ENCODE measurements at regions not wholly inside any gene's neighbourhood (a gene's known extent, or its start where the extent isn't known, plus 50 kb on each side); places are given as distances from the start of the nearest gene placed in this dataset.

DNA sequence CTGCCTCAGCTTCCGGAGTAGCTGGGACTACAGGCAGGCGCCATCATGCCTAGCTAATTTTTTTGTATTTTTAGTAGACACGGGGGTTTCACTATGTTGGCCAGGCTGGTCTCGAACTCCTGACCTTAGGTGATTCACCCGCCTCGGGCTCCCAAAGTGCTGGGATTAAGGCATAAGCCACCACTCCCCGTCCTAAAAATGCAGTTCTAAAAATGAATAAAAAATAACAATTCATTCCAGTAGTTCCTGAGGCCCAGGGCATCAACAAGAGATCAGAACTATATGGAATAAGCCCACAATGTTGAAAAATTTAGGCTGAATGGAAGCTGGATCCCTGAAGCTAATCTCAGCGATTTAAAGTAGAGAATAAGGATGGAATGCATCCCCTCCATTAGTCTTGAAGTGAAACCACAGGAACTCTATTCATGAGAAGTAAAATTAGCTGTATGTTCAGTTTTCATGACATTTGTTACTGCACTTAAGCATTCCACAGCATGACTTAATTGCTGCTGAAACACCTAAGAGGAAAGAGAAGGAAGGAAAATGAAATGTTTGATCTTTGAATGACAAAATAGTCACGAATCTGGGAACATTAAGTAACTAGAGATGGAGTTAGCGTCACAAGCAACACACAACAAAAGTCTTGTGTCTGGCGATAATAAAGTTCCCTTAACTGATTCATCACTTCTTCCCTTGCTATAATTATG is 80.4 kb upstream of the RIPOR2 start:
- BruUV-seq (replicated peaks): no TSS peak
- Histone ChIP-seq H3K27ac (ENCODE audit: extremely low read length, insufficient read depth, low read length) (no peak overlapping the region), H3K9me3 (ENCODE audit: low read length) (no peaks in the 10 kb centered on the region), H3K79me2 (ENCODE audit: insufficient read depth, low read length) (no peaks in the 10 kb centered on the region), H3K4me1 (ENCODE audit: insufficient read depth, low read length) (no peaks in the 10 kb centered on the region), H2AFZ (ENCODE audit: low read length) (no peak overlapping the region), H3K27me3 (ENCODE audit: control insufficient read depth in 1 of 2, insufficient read depth in 2 of 2, low read length in 2 of 2) (peaks cover 0 to 3% of the 10 kb centered on the region in 2 experiments; a peak in 1 of 5 replicates), H3K4me2 (ENCODE audit: low read depth, low read length) (no peak overlapping the region), H4K20me1 (ENCODE audit: insufficient read depth, low read length) (no peaks in the 10 kb centered on the region), H3K9ac (ENCODE audit: insufficient read depth, low read depth, low read length) (no peak overlapping the region), H3K36me3 (replicated peaks in 1 of 2; ENCODE audit: control insufficient read depth in 1 of 2, insufficient read depth in 2 of 2, low read length in 2 of 2) (no peaks in the 10 kb centered on the region), H3K4me3 (replicated peaks in 1 of 3; ENCODE audit: insufficient read depth in 1 of 3, low read depth in 2 of 3, low read length in 3 of 3) (no peak overlapping the region)
- intact Hi-C loops (cut with micrococcal nuclease; ENCODE audit: unreplicated experiment) (no loop called here), in situ Hi-C loops (cut with HindIII; ENCODE audit: extremely low pct_ligation_motif_present, low pct_unique_long_range_greater_than_20kb) (no loop called here)
- POLR2A ChIA-PET: no interaction called here
- WGBS (ENCODE audit: low lambda C conversion rate): 35% methylated on average over 11 of the region's 11 CpGs
- ATAC-seq (no peak), FAIRE-seq (no peak), DNase-seq (ENCODE audit: low spot score) (no peak)
- CTCF ChIA-PET (ENCODE audit: low intra/inter-chr PET ratio, low total read pairs): no interaction called here
- TF ChIP-seq ARNT (IDR thresholded peaks at IDR 0.05): no peak
- TF ChIP-seq ZNF335 (CRISPR knock-in tag; IDR thresholded peaks at IDR 0.05): no peak
- TF ChIP-seq ZNF652 (CRISPR knock-in tag; IDR thresholded peaks at IDR 0.05; ENCODE audit: borderline replicate concordance, low read depth): no peak
- TF ChIP-seq, protein P1, sequence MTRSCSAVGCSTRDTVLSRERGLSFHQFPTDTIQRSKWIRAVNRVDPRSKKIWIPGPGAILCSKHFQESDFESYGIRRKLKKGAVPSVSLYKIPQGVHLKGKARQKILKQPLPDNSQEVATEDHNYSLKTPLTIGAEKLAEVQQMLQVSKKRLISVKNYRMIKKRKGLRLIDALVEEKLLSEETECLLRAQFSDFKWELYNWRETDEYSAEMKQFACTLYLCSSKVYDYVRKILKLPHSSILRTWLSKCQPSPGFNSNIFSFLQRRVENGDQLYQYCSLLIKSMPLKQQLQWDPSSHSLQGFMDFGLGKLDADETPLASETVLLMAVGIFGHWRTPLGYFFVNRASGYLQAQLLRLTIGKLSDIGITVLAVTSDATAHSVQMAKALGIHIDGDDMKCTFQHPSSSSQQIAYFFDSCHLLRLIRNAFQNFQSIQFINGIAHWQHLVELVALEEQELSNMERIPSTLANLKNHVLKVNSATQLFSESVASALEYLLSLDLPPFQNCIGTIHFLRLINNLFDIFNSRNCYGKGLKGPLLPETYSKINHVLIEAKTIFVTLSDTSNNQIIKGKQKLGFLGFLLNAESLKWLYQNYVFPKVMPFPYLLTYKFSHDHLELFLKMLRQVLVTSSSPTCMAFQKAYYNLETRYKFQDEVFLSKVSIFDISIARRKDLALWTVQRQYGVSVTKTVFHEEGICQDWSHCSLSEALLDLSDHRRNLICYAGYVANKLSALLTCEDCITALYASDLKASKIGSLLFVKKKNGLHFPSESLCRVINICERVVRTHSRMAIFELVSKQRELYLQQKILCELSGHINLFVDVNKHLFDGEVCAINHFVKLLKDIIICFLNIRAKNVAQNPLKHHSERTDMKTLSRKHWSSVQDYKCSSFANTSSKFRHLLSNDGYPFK (CRISPR knock-in tag; IDR thresholded peaks at IDR 0.05; ENCODE audit: borderline replicate concordance): no peak
- no peak for TF ChIP-seq MED1 (CRISPR knock-in tag; IDR thresholded peaks at IDR 0.05)
- TF ChIP-seq TMF1 (CRISPR knock-in tag; IDR thresholded peaks at IDR 0.05; ENCODE audit: low read depth): no peak
- no peak for TF ChIP-seq ZFP62 (CRISPR knock-in tag; IDR thresholded peaks at IDR 0.05)
- TF ChIP-seq, protein P2, sequence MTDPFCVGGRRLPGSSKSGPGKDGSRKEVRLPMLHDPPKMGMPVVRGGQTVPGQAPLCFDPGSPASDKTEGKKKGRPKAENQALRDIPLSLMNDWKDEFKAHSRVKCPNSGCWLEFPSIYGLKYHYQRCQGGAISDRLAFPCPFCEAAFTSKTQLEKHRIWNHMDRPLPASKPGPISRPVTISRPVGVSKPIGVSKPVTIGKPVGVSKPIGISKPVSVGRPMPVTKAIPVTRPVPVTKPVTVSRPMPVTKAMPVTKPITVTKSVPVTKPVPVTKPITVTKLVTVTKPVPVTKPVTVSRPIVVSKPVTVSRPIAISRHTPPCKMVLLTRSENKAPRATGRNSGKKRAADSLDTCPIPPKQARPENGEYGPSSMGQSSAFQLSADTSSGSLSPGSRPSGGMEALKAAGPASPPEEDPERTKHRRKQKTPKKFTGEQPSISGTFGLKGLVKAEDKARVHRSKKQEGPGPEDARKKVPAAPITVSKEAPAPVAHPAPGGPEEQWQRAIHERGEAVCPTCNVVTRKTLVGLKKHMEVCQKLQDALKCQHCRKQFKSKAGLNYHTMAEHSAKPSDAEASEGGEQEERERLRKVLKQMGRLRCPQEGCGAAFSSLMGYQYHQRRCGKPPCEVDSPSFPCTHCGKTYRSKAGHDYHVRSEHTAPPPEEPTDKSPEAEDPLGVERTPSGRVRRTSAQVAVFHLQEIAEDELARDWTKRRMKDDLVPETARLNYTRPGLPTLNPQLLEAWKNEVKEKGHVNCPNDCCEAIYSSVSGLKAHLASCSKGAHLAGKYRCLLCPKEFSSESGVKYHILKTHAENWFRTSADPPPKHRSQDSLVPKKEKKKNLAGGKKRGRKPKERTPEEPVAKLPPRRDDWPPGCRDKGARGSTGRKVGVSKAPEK (CRISPR knock-in tag; IDR thresholded peaks at IDR 0.05; ENCODE audit: borderline replicate concordance): no peak
- TF ChIP-seq ADNP (CRISPR knock-in tag; IDR thresholded peaks at IDR 0.05): no peak
- TF ChIP-seq, protein P3, sequence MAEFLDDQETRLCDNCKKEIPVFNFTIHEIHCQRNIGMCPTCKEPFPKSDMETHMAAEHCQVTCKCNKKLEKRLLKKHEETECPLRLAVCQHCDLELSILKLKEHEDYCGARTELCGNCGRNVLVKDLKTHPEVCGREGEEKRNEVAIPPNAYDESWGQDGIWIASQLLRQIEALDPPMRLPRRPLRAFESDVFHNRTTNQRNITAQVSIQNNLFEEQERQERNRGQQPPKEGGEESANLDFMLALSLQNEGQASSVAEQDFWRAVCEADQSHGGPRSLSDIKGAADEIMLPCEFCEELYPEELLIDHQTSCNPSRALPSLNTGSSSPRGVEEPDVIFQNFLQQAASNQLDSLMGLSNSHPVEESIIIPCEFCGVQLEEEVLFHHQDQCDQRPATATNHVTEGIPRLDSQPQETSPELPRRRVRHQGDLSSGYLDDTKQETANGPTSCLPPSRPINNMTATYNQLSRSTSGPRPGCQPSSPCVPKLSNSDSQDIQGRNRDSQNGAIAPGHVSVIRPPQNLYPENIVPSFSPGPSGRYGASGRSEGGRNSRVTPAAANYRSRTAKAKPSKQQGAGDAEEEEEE (CRISPR knock-in tag; IDR thresholded peaks at IDR 0.05; ENCODE audit: borderline replicate concordance): no peak
- no peak for TF ChIP-seq PHF5A (CRISPR knock-in tag; IDR thresholded peaks at IDR 0.05; ENCODE audit: low read depth, unreplicated experiment)
- TF ChIP-seq, protein P4, sequence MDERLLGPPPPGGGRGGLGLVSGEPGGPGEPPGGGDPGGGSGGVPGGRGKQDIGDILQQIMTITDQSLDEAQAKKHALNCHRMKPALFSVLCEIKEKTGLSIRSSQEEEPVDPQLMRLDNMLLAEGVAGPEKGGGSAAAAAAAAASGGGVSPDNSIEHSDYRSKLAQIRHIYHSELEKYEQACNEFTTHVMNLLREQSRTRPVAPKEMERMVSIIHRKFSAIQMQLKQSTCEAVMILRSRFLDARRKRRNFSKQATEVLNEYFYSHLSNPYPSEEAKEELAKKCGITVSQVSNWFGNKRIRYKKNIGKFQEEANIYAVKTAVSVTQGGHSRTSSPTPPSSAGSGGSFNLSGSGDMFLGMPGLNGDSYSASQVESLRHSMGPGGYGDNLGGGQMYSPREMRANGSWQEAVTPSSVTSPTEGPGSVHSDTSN (CRISPR knock-in tag; IDR thresholded peaks at IDR 0.05): no peak
- no peak for TF ChIP-seq PLRG1 (conservative IDR thresholded peaks at IDR 0.05)
- TF ChIP-seq ZSCAN12 (CRISPR knock-in tag; IDR thresholded peaks at IDR 0.05): no peak
- no peak for TF ChIP-seq ZBTB7B (CRISPR knock-in tag; IDR thresholded peaks at IDR 0.05)
